Omental fat pad (tissue), 3 donors: ENCODE measurements at regions not wholly inside any gene's neighbourhood (a gene's known extent, or its start where the extent isn't known, plus 50 kb on each side); places are given as distances from the start of the nearest gene placed in this dataset.
A peak's percentile ranks its signal among the peaks of the same experiment; 100 is the strongest.
"Not testable (repeated sequence)": the region's sequence is repeated elsewhere in the genome, so short reads cannot be mapped to it uniquely, and the experiment has no call there.

Experiments
- ATAC-seq: fragments of 150-250 bp; one replicate; pipeline ENCODE4 v1.9.1; 2016; ENCODE audit warnings: mild to moderate bottlenecking, moderate library complexity; ENCODE audit not compliant: low FRiP score
- DNase-seq: peaks from one replicate; pipeline ENCODE4 v3.0.0-alpha.2; 2019; ENCODE audit warnings: low spot score
- CTCF ChIP-seq, 3 donors: fragments of 450-650 bp; IDR thresholded peaks; one replicate each; pipeline ENCODE4 v1.5.1; 2016 to 2017; ENCODE audit warnings: antibody characterized with exemption in 3 of 3, mild to moderate bottlenecking in 3 of 3, moderate library complexity in 2 of 3

- peak in 1 of 3 donors; percentile 4 for TF ChIP-seq CTCF (IDR thresholded peaks at IDR 0.05)
- peak; percentile 83 for ATAC-seq
- DNase-seq, result no peak
Observed at GRCh38 chr17:65294181-65294719, 157.1 kb downstream of the RGS9 start.

GRCh38 chr17:65293584-65294180 lies 156.5 kb downstream of the RGS9 start:
- DNase-seq (no peak), ATAC-seq (no peak)
- TF ChIP-seq CTCF (IDR thresholded peaks at IDR 0.05), result no peak

- no peak for DNase-seq
- TF ChIP-seq CTCF (IDR thresholded peaks at IDR 0.05), result no peak
- no peak for ATAC-seq
Observed at GRCh38 chr17:65292430-65292829, 155.3 kb downstream of the RGS9 start.

GRCh38 chr17:65291301-65291700 lies 154.1 kb downstream of the RGS9 start:
- not testable (repeated sequence) for DNase-seq, ATAC-seq

- DNase-seq, result no peak
- no peak for ATAC-seq
- no peak for TF ChIP-seq CTCF (IDR thresholded peaks at IDR 0.05)
Observed at GRCh38 chr17:65290616-65291015, 153.4 kb downstream of the RGS9 start.

- ATAC-seq, result no peak
- TF ChIP-seq CTCF (IDR thresholded peaks at IDR 0.05), result no peak
- no peak for DNase-seq
Observed at GRCh38 chr17:65290056-65290455, 152.9 kb downstream of the RGS9 start.

GRCh38 chr17:65287040-65287439 lies 149.9 kb downstream of the RGS9 start:
- DNase-seq (no peak), ATAC-seq (no peak)
- TF ChIP-seq CTCF (IDR thresholded peaks at IDR 0.05), result no peak
